LNCaP clone FGC (cell line): ENCODE measurements at regions not wholly inside any gene's neighbourhood (a gene's known extent, or its start where the extent isn't known, plus 50 kb on each side); places are given as distances from the start of the nearest gene placed in this dataset.

Source experiments
- DNase-seq: peaks from one replicate; pipeline ENCODE4 v3.0.0-alpha.2; 2011; ENCODE audit warnings: low read depth
- H3K4me3 ChIP-seq: 2 replicates; pipeline ENCODE4 v1.5.1; 2011; ENCODE audit warnings: mild to moderate bottlenecking, low read depth, low read length, control low read depth
- CTCF ChIP-seq: IDR thresholded peaks from 2 replicates; pipeline ENCODE4 v1.5.1; 2012; ENCODE audit warnings: mild to moderate bottlenecking; ENCODE audit not compliant: control insufficient read depth, insufficient read depth; ENCODE audit errors: extremely low read depth

DNA sequence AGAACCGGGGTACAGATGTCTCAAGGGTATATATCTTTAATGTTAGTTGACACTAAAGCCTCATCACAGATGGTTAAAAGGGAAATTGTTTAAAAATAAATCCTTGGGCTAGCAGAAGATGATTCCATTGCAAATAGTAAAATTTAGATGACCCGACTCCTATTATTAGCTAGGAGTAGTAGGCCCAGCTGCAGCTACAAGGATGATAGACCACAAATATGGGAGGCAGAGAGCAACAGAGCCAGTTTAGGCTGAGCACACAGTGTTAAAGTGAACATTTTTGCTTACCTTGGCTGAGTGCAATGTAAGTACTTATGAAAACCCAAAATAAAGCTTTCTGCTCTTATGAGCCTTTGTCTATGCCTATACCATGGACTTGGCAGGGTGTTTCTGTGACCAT lies 100.5 kb upstream of the COL11A1 start:
- H3K4me3 ChIP-seq = no peak overlapping the region
- no peak for DNase-seq
- TF ChIP-seq CTCF = no peak

GRCh38 chr1:103199001-103199400 lies 90.7 kb upstream of the COL11A1 start:
- H3K4me3 ChIP-seq = no peak overlapping the region
- DNase-seq = no peak
- TF ChIP-seq CTCF = no peak

DNA sequence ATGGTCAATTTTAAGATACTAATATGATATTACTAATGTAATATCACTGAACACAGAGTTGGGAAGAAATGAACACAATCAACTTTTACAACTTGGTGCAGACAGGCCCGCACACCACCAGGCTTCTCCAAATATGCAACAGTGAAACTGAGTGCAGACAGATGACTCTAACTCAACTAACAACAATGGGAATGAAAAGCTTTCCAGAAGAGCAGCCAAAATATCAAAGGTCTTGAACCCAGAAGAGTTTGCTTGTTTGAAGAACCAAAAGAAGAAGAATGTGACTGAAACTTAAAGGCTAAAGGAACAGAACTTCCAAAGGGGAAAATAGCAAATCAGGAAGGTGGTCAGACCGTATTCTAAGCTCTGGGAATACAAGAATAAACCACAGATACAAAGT lies 89.8 kb upstream of the COL11A1 start:
- no peak overlapping the region for H3K4me3 ChIP-seq
- DNase-seq = no peak
- TF ChIP-seq CTCF = no peak

- no peak overlapping the region for H3K4me3 ChIP-seq
- no peak for TF ChIP-seq CTCF
- DNase-seq = no peak
These were observed 88.9 kb upstream of the COL11A1 start for GRCh38 chr1:103197216-103197615.

- H3K4me3 ChIP-seq = no peak overlapping the region
- no peak for DNase-seq
- no peak for TF ChIP-seq CTCF
These were observed 86.7 kb upstream of the COL11A1 start for GRCh38 chr1:103194984-103195383.

DNA sequence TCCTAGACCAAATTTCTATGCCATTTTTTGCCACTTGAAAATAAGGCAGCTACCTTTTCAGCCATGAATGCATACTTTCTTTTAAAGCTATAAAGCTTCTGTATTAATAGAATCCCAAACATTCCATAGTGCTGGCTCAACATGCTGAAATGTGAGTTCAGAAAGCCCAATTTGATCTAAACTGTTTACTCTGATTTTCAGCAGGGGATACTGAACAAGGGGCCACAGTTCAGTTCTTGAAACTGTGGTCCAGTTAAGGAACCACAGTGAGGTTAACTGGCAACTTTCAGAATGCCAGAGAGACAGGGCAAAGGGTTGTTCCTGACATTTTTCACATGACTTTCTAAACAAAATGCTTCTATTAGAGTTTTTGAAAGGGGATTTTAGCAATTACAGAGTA lies 85.7 kb upstream of the COL11A1 start:
- DNase-seq = no peak
- TF ChIP-seq CTCF = no peak
- no peak overlapping the region for H3K4me3 ChIP-seq

DNA sequence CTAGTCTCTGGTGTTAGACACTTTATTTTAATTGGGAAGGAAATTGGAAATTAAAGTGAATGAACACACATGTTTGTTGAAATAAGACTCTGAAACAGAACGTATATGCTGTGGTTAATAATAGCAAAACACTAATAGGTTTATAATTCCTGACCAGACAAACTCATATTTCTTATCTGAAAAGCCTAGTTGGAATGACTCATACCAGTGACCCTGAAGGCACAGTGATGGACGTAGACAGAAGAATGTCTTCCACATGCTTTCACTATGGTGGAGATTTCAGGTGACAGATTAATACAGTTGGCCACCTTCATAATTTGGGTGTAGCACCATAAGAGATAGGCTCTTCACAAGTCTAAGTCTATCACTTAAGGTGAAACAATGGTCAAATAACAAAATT lies 83.0 kb upstream of the COL11A1 start:
- H3K4me3 ChIP-seq = no peak overlapping the region
- no peak for DNase-seq
- no peak for TF ChIP-seq CTCF
